ENCODE measurements at regions not wholly inside any gene's neighbourhood (a gene's known extent, or its start where the extent isn't known, plus 50 kb on each side); places are given as distances from the start of the nearest gene placed in this dataset.

DNA sequence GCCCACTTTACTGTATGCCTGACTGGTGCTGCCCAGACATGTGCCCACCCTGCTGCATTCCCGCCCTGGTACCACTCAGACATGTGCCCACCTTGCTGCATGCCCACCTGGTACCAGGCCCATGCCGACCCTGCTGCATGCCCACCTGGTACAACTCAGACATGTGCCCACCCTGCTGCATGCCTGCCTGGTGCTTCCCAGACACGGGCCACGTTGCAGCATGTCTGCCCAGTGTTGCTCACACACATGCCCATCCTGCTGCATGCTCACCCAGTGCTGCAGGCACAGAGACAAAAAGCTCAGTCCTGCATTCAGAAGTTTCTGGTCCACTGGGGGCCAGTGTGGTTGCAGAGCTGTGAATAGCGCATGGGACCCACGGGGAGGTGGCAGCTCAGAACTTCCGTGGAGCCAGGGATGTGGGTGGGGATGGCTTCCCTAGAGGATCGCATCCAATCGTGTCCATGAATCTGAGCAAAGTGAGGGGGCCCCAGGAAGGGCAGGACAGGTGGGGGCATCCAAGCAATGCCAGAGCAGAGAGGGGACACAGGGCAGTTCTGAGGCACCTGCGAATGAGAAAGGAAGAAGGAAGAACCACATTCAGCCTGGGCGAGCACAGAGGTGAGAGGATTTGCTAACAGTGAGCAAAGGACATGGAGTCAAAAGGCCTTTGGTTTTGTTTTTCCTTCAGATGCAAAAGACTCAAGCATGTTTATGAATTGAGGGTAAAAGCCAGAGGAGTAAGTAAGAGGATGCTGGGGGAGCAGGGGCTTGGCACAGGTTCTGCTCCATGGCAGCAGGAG is 175.9 kb upstream of the C14orf180 start:
- Histone ChIP-seq H2AFZ (ENCODE audit: low read depth, low read length, poor library complexity, severe bottlenecking) (no peak overlapping the region), H4K20me1 (ENCODE audit: insufficient read depth) (no peaks in the 10 kb centered on the region), H3K4me2 (ENCODE audit: low read length) (no peak overlapping the region), H3K9me2 (ENCODE audit: insufficient read depth) (no peaks in the 10 kb centered on the region), H3K79me2 (ENCODE audit: insufficient read depth, low read length) (no peaks in the 10 kb centered on the region), H3K4me3 (replicated peaks in 1 of 2; ENCODE audit: low read depth in 1 of 2, low read length in 2 of 2) (no peak overlapping the region), H3K9ac (ENCODE audit: low read length) (no peak overlapping the region), H3K27ac (ENCODE audit: low read depth, low read length) (no peak overlapping the region), H3K9me3 (ENCODE audit: control insufficient read depth in 1 of 2, insufficient read depth in 1 of 2, low read depth in 1 of 2, low read length in 2 of 2) (peaks cover under 1 to 1% of the 10 kb centered on the region in 2 experiments; a peak in 1 of 4 replicates), H3K27me3 (ENCODE audit: insufficient read depth, low read length) (no peaks in the 10 kb centered on the region), H3K4me1 (ENCODE audit: control insufficient read depth in 1 of 2, insufficient read depth in 2 of 2, low read length in 2 of 2) (no peaks in the 10 kb centered on the region), H3K36me3 (ENCODE audit: control insufficient read depth in 1 of 2, insufficient read depth in 2 of 2, low read length in 2 of 2) (no peaks in the 10 kb centered on the region)
- no peak for ATAC-seq
- no TSS peak for BruUV-seq (replicated peaks)
- CTCF ChIA-PET = no interaction called here
- intact Hi-C loops (cut with micrococcal nuclease) = no loop called here
- POLR2A ChIA-PET = no interaction called here
- no peak for DNase-seq (ENCODE audit: low read depth, low spot score)
- RAD21 ChIA-PET (ENCODE audit: low non-redundant PET in 1 of 2, low total read pairs in 2 of 2, uncharacterized antibody in 2 of 2, unreplicated experiment in 2 of 2) = no interaction called here
- TF ChIP-seq, protein P1, sequence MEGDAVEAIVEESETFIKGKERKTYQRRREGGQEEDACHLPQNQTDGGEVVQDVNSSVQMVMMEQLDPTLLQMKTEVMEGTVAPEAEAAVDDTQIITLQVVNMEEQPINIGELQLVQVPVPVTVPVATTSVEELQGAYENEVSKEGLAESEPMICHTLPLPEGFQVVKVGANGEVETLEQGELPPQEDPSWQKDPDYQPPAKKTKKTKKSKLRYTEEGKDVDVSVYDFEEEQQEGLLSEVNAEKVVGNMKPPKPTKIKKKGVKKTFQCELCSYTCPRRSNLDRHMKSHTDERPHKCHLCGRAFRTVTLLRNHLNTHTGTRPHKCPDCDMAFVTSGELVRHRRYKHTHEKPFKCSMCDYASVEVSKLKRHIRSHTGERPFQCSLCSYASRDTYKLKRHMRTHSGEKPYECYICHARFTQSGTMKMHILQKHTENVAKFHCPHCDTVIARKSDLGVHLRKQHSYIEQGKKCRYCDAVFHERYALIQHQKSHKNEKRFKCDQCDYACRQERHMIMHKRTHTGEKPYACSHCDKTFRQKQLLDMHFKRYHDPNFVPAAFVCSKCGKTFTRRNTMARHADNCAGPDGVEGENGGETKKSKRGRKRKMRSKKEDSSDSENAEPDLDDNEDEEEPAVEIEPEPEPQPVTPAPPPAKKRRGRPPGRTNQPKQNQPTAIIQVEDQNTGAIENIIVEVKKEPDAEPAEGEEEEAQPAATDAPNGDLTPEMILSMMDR (IDR thresholded peaks at IDR 0.05 in 2 of 3, conservative IDR thresholded peaks at IDR 0.05 in 1 of 3; ENCODE audit: borderline replicate concordance in 1 of 3, insufficient read depth in 1 of 3, low read depth in 2 of 3, low read length in 2 of 3) = no peak
- TF ChIP-seq EGR1 (IDR thresholded peaks at IDR 0.05; ENCODE audit: low read depth) (no peak), FOSL1 (IDR thresholded peaks at IDR 0.05; ENCODE audit: low read depth) (no peak), TCF7L2 (IDR thresholded peaks at IDR 0.05; ENCODE audit: borderline replicate concordance, extremely low read depth, insufficient read depth, insufficient read length) (no peak)
- TF ChIP-seq, protein P2, sequence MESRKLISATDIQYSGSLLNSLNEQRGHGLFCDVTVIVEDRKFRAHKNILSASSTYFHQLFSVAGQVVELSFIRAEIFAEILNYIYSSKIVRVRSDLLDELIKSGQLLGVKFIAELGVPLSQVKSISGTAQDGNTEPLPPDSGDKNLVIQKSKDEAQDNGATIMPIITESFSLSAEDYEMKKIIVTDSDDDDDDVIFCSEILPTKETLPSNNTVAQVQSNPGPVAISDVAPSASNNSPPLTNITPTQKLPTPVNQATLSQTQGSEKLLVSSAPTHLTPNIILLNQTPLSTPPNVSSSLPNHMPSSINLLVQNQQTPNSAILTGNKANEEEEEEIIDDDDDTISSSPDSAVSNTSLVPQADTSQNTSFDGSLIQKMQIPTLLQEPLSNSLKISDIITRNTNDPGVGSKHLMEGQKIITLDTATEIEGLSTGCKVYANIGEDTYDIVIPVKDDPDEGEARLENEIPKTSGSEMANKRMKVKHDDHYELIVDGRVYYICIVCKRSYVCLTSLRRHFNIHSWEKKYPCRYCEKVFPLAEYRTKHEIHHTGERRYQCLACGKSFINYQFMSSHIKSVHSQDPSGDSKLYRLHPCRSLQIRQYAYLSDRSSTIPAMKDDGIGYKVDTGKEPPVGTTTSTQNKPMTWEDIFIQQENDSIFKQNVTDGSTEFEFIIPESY (IDR thresholded peaks at IDR 0.05; ENCODE audit: extremely low read depth, insufficient replicate concordance, low read length) = no peak
- TF ChIP-seq, protein P3, sequence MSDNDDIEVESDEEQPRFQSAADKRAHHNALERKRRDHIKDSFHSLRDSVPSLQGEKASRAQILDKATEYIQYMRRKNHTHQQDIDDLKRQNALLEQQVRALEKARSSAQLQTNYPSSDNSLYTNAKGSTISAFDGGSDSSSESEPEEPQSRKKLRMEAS (IDR thresholded peaks at IDR 0.05) = no peak
